GM20431 (cell line): ENCODE measurements at regions not wholly inside any gene's neighbourhood (a gene's known extent, or its start where the extent isn't known, plus 50 kb on each side); places are given as distances from the start of the nearest gene placed in this dataset.

Experiments
- in situ Hi-C: fragments of 300-500 bp; cut with MseI, MboI; formaldehyde crosslinking; loops from one replicate; pipeline ENCODE4 v1.15.0; 2020; ENCODE audit warnings: low sequenced_read_pairs; ENCODE audit not compliant: unreplicated experiment

- in situ Hi-C loops, result no loop called here
Observed at GRCh38 chr18:27653247-27653646, 468.1 kb upstream of the CHST9 start.

GRCh38 chr18:27652480-27653121 is 467.5 kb upstream of the CHST9 start:
- in situ Hi-C loops, result no loop called here

GRCh38 chr18:27649621-27650020 is 464.5 kb upstream of the CHST9 start:
- in situ Hi-C loops, result no loop called here

GRCh38 chr18:27645929-27646328 is 460.8 kb upstream of the CHST9 start:
- in situ Hi-C loops, result no loop called here

- in situ Hi-C loops, result no loop called here
Observed at GRCh38 chr18:27636576-27637085, 451.5 kb upstream of the CHST9 start.

GRCh38 chr18:27632706-27633105 is 447.6 kb upstream of the CHST9 start:
- in situ Hi-C loops, result no loop called here

- in situ Hi-C loops, result no loop called here
Observed at GRCh38 chr18:27627927-27628326, 442.8 kb upstream of the CHST9 start.

GRCh38 chr18:27621236-27621890 is 436.3 kb upstream of the CHST9 start:
- in situ Hi-C loops, result no loop called here

GRCh38 chr18:27619906-27620305 is 434.8 kb upstream of the CHST9 start:
- in situ Hi-C loops, result no loop called here

- in situ Hi-C loops, result no loop called here
Observed at GRCh38 chr18:27619090-27619772, 434.1 kb upstream of the CHST9 start.

GRCh38 chr18:27616324-27616723 is 431.2 kb upstream of the CHST9 start:
- in situ Hi-C loops, result no loop called here

GRCh38 chr18:27614951-27615844 is 430.1 kb upstream of the CHST9 start:
- in situ Hi-C loops, result no loop called here

GRCh38 chr18:27609221-27609620 is 424.1 kb upstream of the CHST9 start:
- in situ Hi-C loops, result no loop called here

GRCh38 chr18:27608742-27609141 is 423.6 kb upstream of the CHST9 start:
- in situ Hi-C loops, result no loop called here

GRCh38 chr18:27608174-27608573 is 423.1 kb upstream of the CHST9 start:
- in situ Hi-C loops, result no loop called here

- in situ Hi-C loops, result no loop called here
Observed at GRCh38 chr18:27606741-27607140, 421.6 kb upstream of the CHST9 start.

- in situ Hi-C loops, result no loop called here
Observed at GRCh38 chr18:27605107-27605834, 420.2 kb upstream of the CHST9 start.

GRCh38 chr18:27604583-27604982 is 419.5 kb upstream of the CHST9 start:
- in situ Hi-C loops, result no loop called here

- in situ Hi-C loops, result no loop called here
Observed at GRCh38 chr18:27602092-27602491, 417.0 kb upstream of the CHST9 start.

- in situ Hi-C loops, result no loop called here
Observed at GRCh38 chr18:27600245-27600644, 415.1 kb upstream of the CHST9 start.
